GM19452 (cell line): ENCODE measurements at regions not wholly inside any gene's neighbourhood (a gene's known extent, or its start where the extent isn't known, plus 50 kb on each side); places are given as distances from the start of the nearest gene placed in this dataset.

Experiments
- ATAC-seq: cut with Tn5 transposase; IDR thresholded peaks from one replicate; pipeline ENCODE4 v1.9.1; 2021; ENCODE audit not compliant: unreplicated experiment

DNA sequence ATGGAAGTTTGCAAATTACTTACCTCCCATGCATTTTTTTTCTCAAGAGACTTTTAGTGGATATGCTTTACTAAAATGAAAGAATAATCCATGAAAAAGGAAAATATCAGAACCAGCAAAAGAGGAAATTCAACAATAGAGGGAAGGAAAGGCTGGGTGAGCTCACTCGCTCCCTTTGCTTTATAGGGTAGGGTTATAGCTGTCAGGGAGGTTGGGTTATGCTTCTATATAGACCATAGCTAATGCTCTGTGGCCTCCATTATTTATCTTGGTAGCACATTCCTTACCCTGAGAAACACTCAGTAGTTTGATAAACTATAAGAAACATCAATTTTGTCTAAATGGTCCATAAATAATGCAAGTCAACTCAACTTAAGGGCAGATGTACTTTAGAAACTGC, 215.9 kb upstream of the FAR2 start:
- no peak for ATAC-seq

DNA sequence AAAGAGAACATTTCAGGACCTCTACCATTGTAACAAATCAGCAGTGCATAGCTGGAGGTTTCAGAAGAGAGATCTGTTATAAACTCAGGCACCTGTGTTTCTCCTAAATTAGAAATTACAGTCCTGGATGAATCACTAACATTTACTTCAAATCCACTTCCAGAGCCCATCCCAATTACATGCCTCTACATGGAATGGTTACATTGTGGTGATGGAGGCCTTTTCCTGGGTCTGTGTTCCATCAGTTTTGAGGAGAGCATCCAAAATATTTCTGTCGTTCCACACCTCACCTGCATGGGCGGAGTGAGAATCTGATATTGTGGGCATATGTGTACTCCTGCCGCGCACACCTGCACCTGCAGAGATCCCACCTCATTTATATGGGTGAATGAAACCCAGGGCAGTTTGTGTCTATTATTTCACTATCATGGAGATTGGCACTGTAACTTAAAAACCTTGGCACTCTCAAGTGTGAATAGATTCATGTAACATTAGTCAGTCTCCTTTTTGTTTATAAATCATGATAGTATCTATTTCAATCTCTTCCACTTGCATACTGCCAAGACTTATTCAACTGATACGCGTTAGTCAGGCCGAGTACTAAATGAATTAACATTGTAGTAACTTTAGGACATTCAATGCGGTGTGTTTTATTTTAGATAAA, 215.1 kb upstream of the FAR2 start:
- no peak for ATAC-seq

DNA sequence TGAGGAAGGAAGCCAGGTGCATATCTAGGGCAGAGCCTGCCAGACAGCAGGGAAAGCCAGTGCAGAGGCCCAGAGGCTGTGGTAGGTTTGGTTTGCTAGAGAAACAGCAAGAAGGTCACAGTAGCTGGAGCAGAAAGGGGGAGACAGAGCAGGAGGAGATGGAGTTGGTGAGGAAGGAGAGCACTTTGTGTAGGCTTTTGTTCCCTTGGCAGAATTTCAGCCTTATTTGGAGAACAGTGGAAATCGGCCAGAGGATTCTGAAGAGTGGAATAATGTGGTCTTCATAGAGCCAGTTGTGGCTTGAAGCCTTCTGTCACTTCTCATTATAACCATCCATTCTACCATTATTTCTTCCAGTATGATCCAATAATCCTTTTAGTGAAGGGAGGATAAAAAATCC, 212.9 kb upstream of the FAR2 start:
- ATAC-seq: no peak

DNA sequence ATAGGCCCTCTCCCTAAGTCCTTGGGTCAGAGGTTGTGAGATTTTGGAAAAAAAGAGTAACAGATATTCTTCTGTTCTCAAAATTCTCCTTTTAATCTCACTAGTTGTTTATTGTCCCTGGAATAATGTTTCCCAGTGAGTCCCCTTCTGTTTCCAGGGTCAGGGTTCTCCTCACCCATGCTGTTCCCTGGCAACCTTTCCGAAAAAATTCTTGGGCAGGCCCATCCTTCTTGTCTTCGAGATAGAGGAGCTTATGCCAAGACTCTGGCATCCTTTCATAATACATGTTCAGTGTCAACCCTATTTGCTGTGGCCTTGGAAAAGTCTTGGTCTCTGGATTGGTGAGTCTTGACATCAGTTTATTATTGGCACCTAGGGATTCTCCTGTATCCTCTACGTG, 212.4 kb upstream of the FAR2 start:
- ATAC-seq: no peak

DNA sequence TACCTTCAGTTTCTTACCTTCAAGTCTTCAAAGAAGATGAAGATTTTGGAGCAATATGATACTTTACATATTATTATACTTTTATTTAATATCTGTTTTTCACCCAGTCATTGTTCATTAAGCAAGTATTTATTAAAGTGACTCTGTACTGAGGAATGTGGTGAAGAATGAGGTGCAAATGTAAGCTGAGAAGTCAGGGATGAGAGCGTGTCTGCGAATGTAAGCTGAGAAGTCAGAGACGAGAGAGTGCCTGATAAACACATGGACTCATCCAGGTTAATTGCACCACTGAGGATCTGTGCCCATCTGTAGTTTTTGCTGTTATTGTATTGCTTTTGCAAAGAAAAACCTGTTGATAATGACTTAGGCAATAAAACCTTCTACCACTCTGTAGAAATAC, 211.9 kb upstream of the FAR2 start:
- ATAC-seq: no peak

- ATAC-seq: no peak
Measured at GRCh38 chr12:28938056-28938455, 211.0 kb upstream of the FAR2 start.

GRCh38 chr12:28938581-28939235, 210.4 kb upstream of the FAR2 start:
- no peak for ATAC-seq

DNA sequence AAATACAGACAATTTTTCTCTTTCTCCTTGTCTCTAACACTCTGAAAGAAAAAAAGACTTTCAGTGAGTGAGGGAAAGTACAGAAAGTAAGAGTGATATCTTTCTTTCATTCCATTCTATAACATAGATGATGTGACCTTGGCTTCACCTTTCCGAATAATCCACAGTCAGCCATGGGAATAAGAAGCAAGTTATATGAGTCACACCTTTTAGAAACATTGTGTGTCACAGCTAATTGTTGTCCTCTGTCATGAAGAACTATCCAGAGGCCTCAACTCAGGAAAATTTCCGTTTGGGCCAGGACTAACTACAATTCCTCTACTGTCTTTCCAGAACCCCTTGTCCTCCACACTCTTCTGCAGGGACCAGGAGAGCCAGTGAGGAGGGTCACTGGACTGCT, 209.7 kb upstream of the FAR2 start:
- ATAC-seq: no peak

DNA sequence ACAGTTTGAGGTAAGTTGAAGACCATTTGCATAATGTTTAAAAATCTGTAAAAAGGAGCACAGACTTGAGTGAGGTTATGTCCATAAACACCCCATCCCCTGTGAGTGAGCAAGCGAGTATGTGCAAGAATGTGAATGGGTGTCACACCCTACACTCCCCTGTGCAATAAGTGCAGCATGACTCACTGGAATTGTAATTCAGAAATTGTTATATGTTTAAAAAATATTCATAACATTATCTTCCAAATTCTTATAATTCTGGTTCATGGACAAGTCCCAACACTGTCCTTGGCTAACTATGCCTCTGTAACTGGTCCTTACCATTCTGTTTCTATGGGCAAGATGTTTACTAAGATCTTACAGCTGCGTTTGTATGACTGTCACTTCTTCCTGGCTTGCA, 207.8 kb upstream of the FAR2 start:
- no peak for ATAC-seq

DNA sequence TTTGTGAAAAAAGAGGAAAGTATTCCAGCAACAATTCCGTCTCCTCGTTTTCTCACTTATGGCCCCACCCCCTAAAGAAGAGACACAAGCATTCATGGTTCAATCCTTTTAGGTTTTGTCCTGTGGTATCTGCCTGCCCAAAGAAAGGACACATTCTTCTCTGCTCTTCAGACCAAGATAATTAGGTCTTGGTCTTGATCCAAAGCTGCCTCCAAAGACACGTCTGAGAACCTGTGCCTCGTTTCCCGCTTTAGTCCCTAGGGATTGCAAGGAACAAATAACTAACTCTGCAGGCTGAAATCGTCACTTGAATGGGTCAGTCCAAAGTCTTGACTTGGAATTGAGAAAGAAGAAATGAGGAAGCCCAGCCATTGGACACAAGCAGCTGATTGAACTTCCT, 202.7 kb upstream of the FAR2 start:
- no peak for ATAC-seq

DNA sequence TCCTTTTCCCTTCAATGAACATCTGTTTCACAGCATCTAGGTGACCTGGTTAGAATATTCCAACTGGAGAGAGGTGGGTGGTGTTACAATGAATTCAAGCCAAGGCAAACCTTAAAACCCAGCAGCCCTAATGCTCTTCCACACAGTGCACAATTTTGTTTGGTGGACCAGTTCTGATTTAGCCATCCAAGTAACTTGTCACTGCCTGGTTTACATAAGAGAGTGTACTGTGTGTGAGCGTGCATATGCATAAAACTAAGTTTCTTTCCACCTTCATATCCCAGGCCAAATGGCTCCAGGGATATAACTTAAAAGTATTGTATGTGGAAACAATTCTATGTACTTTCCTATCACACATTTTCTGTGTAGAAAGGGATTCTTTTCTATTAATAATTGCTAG, 200.4 kb upstream of the FAR2 start:
- ATAC-seq: no peak

GRCh38 chr12:28949184-28949583, 199.9 kb upstream of the FAR2 start:
- ATAC-seq: no peak

- no peak for ATAC-seq
Measured at GRCh38 chr12:28950049-28950448, 199.0 kb upstream of the FAR2 start.

GRCh38 chr12:28951935-28952334, 197.1 kb upstream of the FAR2 start:
- ATAC-seq: no peak

- ATAC-seq: no peak
Measured at GRCh38 chr12:28954333-28954732, 194.7 kb upstream of the FAR2 start.

GRCh38 chr12:28955491-28955890, 193.6 kb upstream of the FAR2 start:
- no peak for ATAC-seq

- ATAC-seq: no peak
Measured at GRCh38 chr12:28955931-28956330, 193.1 kb upstream of the FAR2 start.

GRCh38 chr12:28958553-28959195, 190.4 kb upstream of the FAR2 start:
- ATAC-seq: no peak

- ATAC-seq: no peak
Measured at GRCh38 chr12:28961948-28962384, 187.1 kb upstream of the FAR2 start.

DNA sequence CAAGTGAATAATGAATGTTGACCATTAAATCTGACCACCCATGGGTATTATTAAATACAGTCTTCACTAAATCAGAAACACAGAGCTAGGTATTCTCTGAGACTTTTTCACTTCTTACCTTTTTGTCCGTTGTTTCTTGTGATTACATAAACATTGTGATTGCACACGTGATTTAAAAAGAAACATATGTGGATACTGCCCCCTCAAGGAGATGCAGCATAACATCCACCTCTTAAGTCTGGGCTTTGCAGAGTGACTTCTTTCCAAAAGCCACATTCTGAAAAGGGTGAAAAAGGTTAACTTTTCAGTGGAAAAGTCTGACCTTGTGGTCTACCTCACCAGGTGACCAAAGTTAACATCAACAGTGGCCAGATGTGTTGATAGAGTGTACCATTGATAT, 185.5 kb upstream of the FAR2 start:
- no peak for ATAC-seq

GRCh38 chr12:28966046-28966780, 182.9 kb upstream of the FAR2 start:
- no peak for ATAC-seq

GRCh38 chr12:28967426-28967825, 181.7 kb upstream of the FAR2 start:
- ATAC-seq: no peak
